ENCODE measurements at regions not wholly inside any gene's neighbourhood (a gene's known extent, or its start where the extent isn't known, plus 50 kb on each side); places are given as distances from the start of the nearest gene placed in this dataset.

DNA sequence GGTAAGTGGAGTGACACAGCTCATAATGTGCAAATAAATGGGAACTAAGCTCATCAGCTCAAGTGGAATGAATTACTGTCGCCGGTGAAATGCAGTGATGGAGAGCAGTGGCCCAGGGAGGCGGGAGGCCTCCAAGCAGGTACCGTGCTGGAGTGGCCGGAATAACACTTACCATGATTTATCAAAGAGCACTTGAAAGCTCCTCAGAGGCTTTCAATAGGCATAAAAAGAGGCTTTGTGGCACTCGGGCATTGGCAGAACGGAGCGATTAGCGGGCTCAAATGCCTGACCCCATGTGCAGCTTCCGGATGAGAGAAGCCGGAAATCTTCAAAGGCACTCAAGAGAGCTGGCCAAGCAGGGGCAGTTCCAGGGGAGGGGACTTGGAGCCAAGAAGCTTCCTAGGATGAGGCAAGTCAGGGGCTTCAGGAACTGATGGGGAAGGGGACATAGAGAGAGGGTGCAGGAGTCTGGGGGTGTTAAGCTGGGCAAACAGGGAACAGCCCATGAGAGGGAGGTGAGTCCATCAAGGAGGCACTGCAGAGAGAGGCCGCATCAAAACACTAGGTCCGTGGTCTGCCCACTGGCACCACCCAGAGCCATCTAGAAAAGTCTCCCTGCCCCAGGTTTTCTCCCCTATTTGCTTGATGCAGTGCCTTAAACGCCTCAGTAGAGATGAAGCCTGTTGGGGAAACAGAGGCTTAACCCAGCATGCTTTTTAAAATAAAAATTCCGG lies 144.0 kb upstream of the IRX6 start:
- DNase-seq = no peak

DNA sequence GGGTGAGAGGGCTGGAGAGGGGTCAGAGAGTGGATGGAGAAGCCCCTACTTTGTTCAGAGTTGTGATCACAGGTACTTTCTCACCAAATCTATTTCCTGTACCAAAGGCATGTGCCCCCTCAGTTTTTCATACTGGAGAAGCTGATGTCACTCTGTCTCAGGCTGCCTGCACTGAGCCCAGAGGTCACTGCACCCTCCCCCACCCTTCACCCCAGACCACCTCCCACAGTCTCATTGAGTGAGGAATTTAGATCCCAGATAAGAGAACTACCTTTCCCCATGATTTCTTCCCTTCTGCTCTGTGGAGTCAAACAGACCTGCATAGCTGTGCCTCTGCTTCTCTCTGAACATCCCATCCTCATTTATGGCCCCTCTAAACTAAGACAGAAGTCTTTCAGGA lies 140.0 kb upstream of the IRX6 start:
- DNase-seq = no peak

DNA sequence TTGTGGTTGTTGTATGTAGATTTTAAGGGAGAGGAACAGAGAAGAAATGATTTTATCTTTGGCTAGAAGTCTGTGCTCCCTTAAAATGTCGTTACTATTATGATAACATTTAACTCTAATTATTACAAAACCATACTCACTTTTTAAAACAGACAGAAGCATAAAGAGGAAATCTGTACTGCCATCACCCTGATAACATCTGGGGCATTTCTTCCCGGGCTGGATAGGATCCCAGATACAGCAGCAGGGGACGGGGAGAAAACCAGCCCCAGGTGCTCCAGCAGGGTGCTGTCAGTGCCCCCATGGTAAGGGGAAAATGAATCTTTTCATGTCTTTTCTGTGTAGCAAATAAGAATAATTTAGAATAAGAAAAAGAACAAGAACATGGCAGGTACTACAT lies 139.4 kb upstream of the IRX6 start:
- DNase-seq = no peak

DNA sequence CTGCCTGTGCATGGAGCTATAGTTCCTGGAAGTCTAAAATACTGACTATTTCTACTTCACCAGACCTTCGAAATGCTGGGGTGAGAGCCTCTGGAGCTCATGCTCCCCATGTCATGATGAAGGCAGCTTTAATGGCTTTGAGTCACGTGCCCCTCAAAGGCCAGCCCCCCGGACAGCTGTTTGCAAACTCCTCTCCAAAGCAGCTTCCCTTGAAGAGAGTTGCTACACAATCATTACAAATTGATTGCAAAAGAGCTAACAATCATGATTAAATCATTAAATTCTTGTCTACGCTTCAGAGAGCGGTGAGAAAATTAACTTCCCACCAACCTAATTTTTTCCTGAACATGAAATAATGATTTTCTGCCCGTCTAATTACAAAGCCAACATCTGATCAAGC lies 134.8 kb upstream of the IRX6 start:
- DNase-seq = no peak

DNA sequence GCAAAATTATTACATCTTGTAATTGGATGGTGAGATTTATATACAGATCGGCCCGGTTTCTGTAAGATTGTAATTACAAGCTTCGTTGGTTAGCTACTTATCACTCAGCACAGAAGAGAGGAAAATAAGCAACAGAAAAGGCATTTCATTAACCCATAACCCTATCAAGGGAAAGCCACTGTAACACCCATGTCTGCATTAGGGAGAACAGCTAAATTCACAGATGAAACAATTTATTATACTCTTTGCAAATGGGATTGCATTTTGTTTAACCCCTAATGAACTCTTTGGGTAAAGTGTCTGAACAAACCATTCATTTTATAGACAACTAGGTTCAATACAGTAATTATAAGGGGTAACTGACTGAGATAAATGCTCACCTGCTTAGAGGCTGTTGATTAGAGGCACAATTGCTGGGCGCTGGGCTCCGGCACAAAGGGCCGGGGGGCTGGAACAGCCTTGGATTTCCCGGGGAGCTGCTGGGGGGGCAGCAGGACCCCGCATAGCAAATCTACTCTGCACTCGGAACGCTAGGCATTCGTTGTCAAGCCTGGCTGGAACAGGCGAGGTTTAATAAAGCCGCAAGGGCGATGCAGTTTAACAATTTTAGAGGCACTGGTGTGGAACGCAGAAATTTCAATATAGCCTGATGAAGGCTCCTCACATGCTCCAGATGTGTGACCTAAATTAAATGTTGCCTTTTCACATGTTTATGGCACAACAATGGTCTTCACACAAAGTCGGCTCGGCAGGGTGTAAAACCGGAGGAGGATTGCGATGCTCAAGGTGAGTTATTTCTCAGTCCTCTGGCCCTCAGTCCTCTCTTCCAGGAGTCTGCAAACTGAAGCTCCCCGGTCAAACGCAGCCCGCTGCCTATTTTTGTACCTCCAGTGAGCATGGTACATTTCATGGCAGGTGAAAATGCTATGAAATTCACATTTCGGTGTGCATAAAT lies 134.0 kb upstream of the IRX6 start:
- DNase-seq = no peak

- no peak for DNase-seq
These were observed 131.3 kb upstream of the IRX6 start for GRCh38 chr16:55192734-55193133.

DNA sequence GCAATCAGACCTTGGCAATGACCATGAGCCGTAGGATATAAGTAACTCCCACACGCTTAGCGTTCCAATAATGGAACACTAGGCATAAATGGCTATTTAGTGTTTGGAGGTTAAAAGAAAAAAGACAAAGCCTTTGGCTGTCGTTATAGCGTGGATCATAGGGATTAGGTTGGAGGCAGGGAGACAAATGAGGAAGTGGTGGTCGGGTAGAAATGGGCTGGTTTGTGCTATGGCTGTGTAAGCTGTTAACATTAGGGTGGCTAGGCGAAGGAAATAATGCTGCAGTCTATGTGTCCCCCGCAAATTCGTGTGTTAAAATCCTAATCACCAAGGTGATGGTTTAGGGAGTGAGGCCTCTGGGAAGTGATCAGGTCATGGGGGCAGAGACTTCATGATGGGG lies 120.4 kb upstream of the IRX6 start:
- peak; percentile 21 to 40 for DNase-seq

DNA sequence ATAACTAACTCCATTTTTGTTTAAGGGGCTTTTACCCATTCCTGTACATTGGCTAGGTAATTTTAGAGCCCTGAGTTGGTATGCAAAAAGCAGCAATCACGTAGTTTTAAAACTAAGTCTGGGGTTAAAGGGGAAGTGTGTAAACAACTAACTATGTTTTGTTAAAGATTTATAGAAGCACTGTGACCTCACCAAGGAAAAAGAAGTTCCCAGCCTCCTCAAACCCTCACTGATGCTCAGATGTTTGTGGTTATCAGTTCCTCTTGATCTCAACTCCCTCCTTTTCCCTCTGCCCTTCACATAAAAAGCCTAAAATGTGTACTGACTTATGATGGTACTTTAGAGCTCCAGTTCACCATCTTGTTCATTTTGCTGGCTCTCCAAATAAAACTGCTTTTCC lies 119.9 kb upstream of the IRX6 start:
- peak in 1 of 2 experiments; percentile 8 for DNase-seq

DNA sequence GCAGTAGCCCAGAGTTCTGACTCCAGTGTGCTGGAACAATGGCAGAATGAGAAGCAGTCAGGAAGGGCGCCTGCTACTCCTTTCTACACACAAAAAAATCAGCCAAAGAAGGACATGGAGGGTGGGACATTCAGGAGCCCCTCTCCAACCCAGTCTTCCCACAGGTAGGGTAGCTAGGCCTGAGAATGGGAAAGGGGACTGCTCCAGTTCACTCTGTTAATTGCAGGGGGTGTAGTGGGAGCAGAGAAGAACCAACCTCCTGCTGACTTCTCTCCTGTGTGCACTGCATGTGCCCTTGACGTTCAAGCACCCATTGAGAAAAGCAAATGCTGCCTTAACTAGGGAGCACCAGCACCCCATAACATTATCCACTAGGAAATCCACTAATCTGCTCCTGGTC lies 119.1 kb upstream of the IRX6 start:
- no peak for DNase-seq

GRCh38 chr16:55207693-55208428 lies 116.1 kb upstream of the IRX6 start:
- no peak for DNase-seq

- DNase-seq = no peak
These were observed 114.4 kb upstream of the IRX6 start for GRCh38 chr16:55209626-55210025.

- no peak for DNase-seq
These were observed 111.2 kb upstream of the IRX6 start for GRCh38 chr16:55212791-55213190.

GRCh38 chr16:55214412-55214811 lies 109.6 kb upstream of the IRX6 start:
- no peak for DNase-seq

DNA sequence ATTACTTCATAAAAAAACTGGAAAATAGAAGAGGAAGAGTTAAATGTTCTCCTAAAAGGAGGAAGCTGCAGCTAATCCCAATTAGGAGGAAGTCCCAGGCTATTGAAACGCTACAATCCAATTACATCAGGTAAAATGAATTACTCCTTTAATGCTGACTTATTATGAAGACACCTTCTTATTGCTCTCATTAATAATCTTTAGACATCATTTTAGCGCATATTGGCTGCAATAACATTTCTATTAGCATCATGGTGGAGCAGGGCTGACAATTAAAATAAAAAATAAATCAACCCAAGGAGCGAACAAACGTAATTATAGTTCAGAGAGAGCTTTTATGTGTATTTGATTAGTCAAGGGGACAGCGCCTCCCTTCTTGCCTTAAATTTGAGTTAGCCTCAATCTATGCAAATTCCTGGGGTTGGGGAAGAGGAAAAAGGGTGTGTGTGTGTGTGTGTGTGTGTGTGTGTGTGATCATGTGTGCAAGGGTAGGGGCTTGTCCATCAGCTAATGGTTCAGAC lies 109.0 kb upstream of the IRX6 start:
- no peak for DNase-seq

DNA sequence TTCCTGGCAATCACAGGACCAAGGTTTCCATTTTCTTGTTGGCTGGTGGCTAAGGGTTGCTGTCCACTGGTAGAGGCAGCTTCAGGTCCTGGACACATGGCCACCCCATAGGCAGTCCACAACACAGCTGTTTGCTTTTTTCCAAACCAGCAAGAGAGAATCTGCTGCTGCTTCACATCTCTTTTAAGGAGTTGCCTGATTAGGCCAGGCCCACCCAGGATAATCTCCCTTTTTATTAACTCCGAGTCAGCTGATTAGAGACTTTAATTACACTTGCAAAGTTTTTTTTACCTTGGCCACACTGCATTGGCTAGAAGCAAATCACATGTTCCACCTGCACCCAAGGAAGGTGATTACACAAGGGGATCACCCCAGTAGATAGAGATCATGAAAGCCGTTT lies 106.6 kb upstream of the IRX6 start:
- DNase-seq = no peak

DNA sequence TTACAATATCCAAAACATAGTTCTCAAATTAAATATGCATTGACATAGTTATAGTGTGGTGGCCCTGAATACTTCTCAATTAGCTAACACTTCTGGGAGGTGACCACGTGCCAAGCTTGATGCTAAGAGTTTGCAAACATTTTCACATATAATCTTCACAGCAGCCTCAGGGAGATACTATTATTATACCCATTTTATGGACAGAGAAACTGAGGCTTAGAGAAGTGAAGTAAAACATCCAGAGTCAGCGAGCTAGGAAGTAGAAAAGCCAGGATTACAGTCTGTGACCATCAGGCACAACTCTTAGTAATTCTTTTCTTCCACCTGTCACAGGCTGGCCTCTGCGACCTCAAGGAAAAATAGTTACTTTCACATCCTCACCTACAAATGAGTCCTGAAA lies 102.2 kb upstream of the IRX6 start:
- no peak for DNase-seq

DNA sequence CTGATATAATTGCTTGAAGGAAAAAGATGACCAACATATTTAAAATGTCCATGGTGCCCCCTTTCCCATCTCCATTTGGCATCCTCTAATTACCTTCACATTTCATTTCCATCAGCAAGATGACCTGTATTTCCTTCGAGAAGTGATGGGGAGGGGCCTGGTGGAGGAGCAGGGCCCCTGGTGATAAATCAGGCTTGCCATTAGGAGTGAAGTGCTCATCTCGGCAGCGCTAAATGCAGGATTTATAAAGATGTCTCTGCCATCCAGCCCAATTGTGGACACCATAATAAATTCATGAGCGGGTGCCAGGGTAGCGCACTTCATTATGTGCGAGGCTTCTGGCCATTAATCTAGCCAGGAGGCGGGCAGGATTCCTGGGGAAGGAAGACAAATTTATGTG lies 101.5 kb upstream of the IRX6 start:
- DNase-seq = no peak

DNA sequence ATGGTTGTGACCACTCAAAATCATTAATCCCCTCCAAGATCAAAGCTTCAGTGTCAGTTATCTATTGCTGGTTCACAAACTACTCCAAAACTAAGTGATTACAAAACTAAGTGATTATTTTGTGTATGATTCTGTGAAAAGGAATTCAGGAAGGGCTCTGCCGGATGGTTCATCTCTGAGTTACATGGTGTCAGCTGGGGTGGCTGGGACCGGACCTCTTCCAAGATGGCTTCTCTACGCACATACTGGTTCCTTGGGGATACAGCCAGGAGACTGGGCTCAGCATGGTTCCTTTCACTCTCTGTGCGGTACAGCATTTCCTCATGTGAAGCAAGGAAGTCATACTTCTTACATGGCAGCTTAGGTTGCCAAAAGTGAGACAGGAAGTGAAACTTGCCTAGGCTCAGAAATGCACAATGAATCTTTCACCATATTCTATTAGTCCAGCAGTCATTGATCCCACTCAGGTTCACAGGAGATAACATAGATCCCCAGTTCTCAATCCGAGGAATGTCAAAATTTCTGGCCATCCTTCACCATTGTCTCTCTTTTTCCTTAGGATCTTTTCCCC lies 97.9 kb upstream of the IRX6 start:
- no peak for DNase-seq

- DNase-seq = no peak
These were observed 91.2 kb upstream of the IRX6 start for GRCh38 chr16:55232822-55233221.

DNA sequence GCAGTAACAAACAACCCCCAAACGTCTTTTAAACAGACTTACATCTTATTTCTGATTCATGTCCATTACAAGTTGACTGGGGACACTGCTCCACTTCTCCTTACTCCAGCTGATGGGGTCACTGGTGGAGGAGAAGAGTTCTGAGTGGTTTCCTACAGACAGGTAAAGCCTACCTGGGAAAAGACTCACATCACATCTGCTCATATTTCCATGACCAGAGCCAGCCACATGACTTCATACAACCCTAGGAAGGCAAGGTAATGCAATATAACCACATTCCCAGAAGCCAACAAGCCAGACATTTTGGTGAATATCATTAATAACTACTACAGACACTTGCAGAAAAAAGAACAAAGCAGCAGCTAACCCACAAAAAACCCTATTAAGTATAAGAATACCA lies 90.5 kb upstream of the IRX6 start:
- no peak for DNase-seq

- no peak for DNase-seq
These were observed 87.3 kb upstream of the IRX6 start for GRCh38 chr16:55236655-55237054.

DNA sequence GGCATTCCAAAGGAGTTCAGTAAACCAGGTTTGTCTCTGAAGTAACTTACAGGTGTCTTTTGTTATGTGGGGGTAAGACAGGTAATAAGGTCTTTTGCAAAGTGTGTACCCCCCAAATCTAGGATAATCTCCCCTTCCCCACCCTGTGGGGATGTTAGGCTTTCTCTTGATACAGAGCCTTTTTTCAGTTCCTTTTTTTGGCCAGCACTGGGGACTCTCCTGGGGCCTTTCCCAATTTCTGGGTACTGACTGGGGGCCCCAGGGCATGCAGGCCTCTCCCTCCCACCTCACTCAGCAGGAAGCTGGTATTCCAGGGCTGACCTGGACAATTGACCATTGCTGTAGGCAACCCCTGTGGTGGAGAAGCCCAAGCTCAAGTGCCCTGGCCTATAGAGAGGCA lies 84.3 kb upstream of the IRX6 start:
- DNase-seq = no peak

GRCh38 chr16:55240888-55241287 lies 83.1 kb upstream of the IRX6 start:
- DNase-seq = no peak
